HL-60 (cell line): ENCODE measurements at regions not wholly inside any gene's neighbourhood (a gene's known extent, or its start where the extent isn't known, plus 50 kb on each side); places are given as distances from the start of the nearest gene placed in this dataset.

Source experiments
- DNase-seq, 2 experiments: peaks; one replicate each; pipeline ENCODE4 v3.0.0-alpha.2; 2010 to 2020; ENCODE audit warnings: low read depth in 1 of 2, low spot score in 1 of 2
- H3K27ac ChIP-seq: fragments of 250-450 bp; sonication (Bioruptor Pico); replicated peaks from 2 replicates; pipeline ENCODE4 v1.5.1; 2020; ENCODE audit warnings: mild to moderate bottlenecking, moderate library complexity
- H3K27me3 ChIP-seq: fragments of 250-450 bp; sonication (Bioruptor Pico); 2 replicates; pipeline ENCODE4 v1.5.1; 2021; ENCODE audit warnings: mild to moderate bottlenecking, moderate library complexity; ENCODE audit not compliant: insufficient read depth, poor library complexity, severe bottlenecking
- H3K4me3 ChIP-seq: replicated peaks from 2 replicates; pipeline ENCODE4 v1.5.1; 2011; ENCODE audit warnings: mild to moderate bottlenecking, control low read depth, low read length; ENCODE audit not compliant: insufficient read depth
- CTCF ChIP-seq: IDR thresholded peaks from one replicate; pipeline ENCODE4 v1.5.1; 2011; ENCODE audit warnings: low read length, control low read depth, inconsistent platforms; ENCODE audit not compliant: insufficient read depth
- GABPA ChIP-seq: IDR thresholded peaks from 2 replicates; pipeline ENCODE4 v1.6.1; 2012; ENCODE audit warnings: low read depth
- POLR2AphosphoS5 ChIP-seq: IDR thresholded peaks from 2 replicates; pipeline ENCODE4 v1.6.1; 2012; ENCODE audit warnings: low read depth
- REST ChIP-seq: IDR thresholded peaks from 2 replicates; pipeline ENCODE4 v1.6.1; 2012; ENCODE audit warnings: low read depth; ENCODE audit not compliant: insufficient replicate concordance
- SPI1 ChIP-seq: IDR thresholded peaks from 2 replicates; pipeline ENCODE4 v1.6.1; 2012; ENCODE audit warnings: low read depth, mild to moderate bottlenecking, borderline replicate concordance

GRCh38 chr14:89011355-89012281 lies 187.2 kb downstream of the TTC8 start:
- TF ChIP-seq POLR2AphosphoS5 (no peak), SPI1 (no peak), REST (no peak), CTCF (no peak), GABPA (no peak)
- DNase-seq: no peak
- Histone ChIP-seq H3K27ac (no peak overlapping the region), H3K27me3 (no peaks in the 10 kb centered on the region), H3K4me3 (no peak overlapping the region)

- H3K27me3 ChIP-seq: no peaks in the 10 kb centered on the region
- TF ChIP-seq REST (no peak), CTCF (no peak), GABPA (no peak), POLR2AphosphoS5 (no peak), SPI1 (no peak)
- H3K4me3 ChIP-seq: no peak overlapping the region
- no peak overlapping the region for H3K27ac ChIP-seq
- DNase-seq: no peak
Observed at GRCh38 chr14:89012282-89013097, 188.0 kb downstream of the TTC8 start.

- DNase-seq: peak in 1 of 2 experiments; percentile 26
- H3K4me3 ChIP-seq: no peak overlapping the region
- TF ChIP-seq SPI1 (peak; percentile 81), CTCF (no peak)
Observed at GRCh38 chr14:89013098-89013504, 188.7 kb downstream of the TTC8 start.

More at GRCh38 chr14:89013098-89013504, 188.7 kb downstream of the TTC8 start:
- H3K27ac ChIP-seq: no peak overlapping the region
- no peaks in the 10 kb centered on the region for H3K27me3 ChIP-seq
